ENCODE measurements at regions not wholly inside any gene's neighbourhood (a gene's known extent, or its start where the extent isn't known, plus 50 kb on each side); places are given as distances from the start of the nearest gene placed in this dataset.

DNA sequence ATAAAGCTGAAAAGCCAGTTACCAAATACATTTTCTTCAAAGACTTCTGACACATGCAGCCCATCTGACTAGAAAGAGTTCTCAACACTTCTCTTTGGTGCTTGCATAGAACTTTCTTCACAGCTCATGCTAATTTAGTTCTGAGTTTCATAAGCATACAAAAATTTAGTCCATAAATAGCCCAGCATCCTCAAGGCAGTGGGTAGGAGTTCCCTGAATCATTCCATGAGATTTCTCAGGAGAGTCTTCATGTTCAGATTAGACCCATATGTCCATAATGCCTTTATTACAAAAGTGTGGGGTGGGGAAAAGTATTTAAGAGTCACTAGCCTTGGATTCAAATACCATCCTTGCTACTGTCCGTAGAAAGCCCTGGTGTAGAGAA is 290.2 kb upstream of the RGMB start:
- DNase-seq (ENCODE audit: low spot score) = no peak
- H3K27me3 ChIP-seq (replicated peaks; ENCODE audit: insufficient read depth) = no peaks in the 10 kb centered on the region
- H3K4me1 ChIP-seq (replicated peaks) = no peaks in the 10 kb centered on the region
- H3K9me3 ChIP-seq = no peaks in the 10 kb centered on the region
- WGBS = 86% methylated on average over 1 of the region's 1 CpG
- H3K4me3 ChIP-seq = no peak overlapping the region
- intact Hi-C loops (cut with DNase I) = no loop called here
- no peak overlapping the region for H3K27ac ChIP-seq
- no peaks in the 10 kb centered on the region for H3K36me3 ChIP-seq
- TF ChIP-seq POLR2AphosphoS5 (IDR thresholded peaks at IDR 0.05) = no peak
- TF ChIP-seq POLR2A (IDR thresholded peaks at IDR 0.05) = no peak
- TF ChIP-seq, protein P1, sequence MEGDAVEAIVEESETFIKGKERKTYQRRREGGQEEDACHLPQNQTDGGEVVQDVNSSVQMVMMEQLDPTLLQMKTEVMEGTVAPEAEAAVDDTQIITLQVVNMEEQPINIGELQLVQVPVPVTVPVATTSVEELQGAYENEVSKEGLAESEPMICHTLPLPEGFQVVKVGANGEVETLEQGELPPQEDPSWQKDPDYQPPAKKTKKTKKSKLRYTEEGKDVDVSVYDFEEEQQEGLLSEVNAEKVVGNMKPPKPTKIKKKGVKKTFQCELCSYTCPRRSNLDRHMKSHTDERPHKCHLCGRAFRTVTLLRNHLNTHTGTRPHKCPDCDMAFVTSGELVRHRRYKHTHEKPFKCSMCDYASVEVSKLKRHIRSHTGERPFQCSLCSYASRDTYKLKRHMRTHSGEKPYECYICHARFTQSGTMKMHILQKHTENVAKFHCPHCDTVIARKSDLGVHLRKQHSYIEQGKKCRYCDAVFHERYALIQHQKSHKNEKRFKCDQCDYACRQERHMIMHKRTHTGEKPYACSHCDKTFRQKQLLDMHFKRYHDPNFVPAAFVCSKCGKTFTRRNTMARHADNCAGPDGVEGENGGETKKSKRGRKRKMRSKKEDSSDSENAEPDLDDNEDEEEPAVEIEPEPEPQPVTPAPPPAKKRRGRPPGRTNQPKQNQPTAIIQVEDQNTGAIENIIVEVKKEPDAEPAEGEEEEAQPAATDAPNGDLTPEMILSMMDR (IDR thresholded peaks at IDR 0.05) = no peak

DNA sequence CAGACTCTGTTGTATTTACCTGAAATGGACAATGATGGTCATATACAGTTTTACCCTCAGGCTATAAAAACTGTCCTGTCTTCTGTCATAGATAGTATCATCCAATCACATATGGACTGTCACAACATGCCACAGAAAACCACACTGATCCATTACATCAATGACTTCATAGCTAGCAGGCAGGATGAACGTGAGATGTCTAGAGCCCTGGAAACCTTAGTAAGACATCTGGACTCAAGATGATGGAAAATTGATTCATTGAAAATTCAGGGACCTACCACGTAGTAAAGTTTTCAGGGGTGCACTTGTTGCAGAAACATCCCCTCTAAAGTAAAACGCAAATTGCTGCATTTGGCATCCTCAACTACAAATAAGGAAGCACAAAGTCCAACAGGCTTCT is 284.4 kb upstream of the RGMB start:
- Histone ChIP-seq H3K4me3 (no peak overlapping the region), H3K36me3 (no peaks in the 10 kb centered on the region), H3K27ac (no peak overlapping the region), H3K4me1 (replicated peaks) (no peaks in the 10 kb centered on the region), H3K27me3 (replicated peaks; ENCODE audit: insufficient read depth) (no peaks in the 10 kb centered on the region), H3K9me3 (no peaks in the 10 kb centered on the region)
- TF ChIP-seq POLR2AphosphoS5 (IDR thresholded peaks at IDR 0.05) (no peak), POLR2A (IDR thresholded peaks at IDR 0.05) (no peak)
- TF ChIP-seq, protein P1 (IDR thresholded peaks at IDR 0.05) = no peak
- no peak for DNase-seq (ENCODE audit: low spot score)
- 95% methylated on average over 3 of the region's 3 CpGs for WGBS
- intact Hi-C loops (cut with DNase I) = no loop called here

DNA sequence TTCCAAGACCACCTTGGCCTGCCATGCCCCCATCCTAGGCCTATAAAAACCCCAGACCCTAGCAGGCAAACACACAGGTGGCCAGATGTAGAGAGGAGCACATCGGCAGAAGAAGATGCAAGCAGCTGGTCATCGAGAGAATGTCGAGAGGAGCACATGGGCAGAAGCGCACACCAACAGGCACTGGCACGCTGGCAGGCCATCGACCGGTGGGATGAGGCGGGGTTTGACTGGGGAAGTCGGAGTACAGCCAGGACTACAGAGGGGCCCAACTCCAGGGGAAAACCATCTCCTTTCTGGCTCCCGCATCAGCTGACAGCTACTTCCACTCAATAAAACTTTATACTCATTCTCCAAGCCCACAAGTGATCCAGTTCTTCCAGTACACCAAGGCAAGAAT is 283.1 kb upstream of the RGMB start:
- intact Hi-C loops (cut with DNase I) = no loop called here
- 85% methylated on average over 10 of the region's 10 CpGs for WGBS
- Histone ChIP-seq H3K27ac (no peak overlapping the region), H3K4me3 (no peak overlapping the region), H3K4me1 (replicated peaks) (no peaks in the 10 kb centered on the region), H3K9me3 (no peaks in the 10 kb centered on the region), H3K36me3 (no peaks in the 10 kb centered on the region), H3K27me3 (replicated peaks; ENCODE audit: insufficient read depth) (no peaks in the 10 kb centered on the region)
- DNase-seq (ENCODE audit: low spot score) = no peak
- no peak for TF ChIP-seq POLR2A (IDR thresholded peaks at IDR 0.05)
- TF ChIP-seq, protein P1 (IDR thresholded peaks at IDR 0.05) = no peak

DNA sequence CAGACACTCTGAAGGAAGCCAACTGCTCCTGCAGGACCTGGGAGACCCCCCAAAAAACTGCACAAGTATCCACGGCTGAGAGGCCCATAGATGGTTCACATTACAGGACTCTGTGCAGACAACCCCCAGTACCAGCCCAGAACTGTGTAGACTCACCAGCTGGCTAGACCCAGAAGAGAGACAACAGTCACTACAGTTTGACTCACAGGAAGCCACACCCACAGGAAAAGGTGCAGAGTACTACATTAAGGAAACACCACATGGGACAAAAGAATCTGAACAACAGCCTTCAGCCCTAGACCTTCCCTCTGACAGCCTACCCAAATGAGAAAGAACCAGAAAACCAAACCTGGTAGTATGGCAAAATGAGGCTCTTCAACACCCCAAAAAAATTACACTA is 281.2 kb upstream of the RGMB start:
- no peak for TF ChIP-seq POLR2AphosphoS5 (IDR thresholded peaks at IDR 0.05)
- no peak for TF ChIP-seq POLR2A (IDR thresholded peaks at IDR 0.05)
- TF ChIP-seq, protein P1 (IDR thresholded peaks at IDR 0.05) = no peak
- intact Hi-C loops (cut with DNase I) = no loop called here
- H3K27ac ChIP-seq = no peak overlapping the region
- no peaks in the 10 kb centered on the region for H3K4me1 ChIP-seq (replicated peaks)
- 92% methylated on average over 1 of the region's 1 CpG for WGBS
- H3K4me3 ChIP-seq = no peak overlapping the region
- no peaks in the 10 kb centered on the region for H3K27me3 ChIP-seq (replicated peaks; ENCODE audit: insufficient read depth)
- no peak for DNase-seq (ENCODE audit: low spot score)
- H3K36me3 ChIP-seq = no peaks in the 10 kb centered on the region
- H3K9me3 ChIP-seq = no peaks in the 10 kb centered on the region

DNA sequence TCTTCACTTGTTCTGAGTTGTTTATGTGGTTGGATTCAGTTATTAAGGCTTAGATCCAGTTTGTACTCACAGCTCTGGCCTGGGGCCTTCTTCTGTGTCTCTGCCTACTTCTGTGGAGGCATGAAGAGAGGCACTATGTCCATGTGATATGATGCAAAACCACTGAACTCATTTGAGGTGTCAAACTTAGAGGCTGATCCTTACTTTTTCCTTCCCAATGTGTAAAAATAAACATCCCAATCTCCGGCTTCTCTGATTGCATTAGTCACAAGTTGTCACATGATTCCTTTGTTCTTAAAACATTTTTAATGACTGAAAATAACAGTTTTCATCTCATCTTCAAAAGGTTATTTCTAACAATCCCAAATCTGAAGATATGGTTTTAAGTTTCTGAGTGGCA is 276.0 kb upstream of the RGMB start:
- TF ChIP-seq POLR2A (IDR thresholded peaks at IDR 0.05) = no peak
- TF ChIP-seq POLR2AphosphoS5 (IDR thresholded peaks at IDR 0.05) = no peak
- TF ChIP-seq, protein P1 (IDR thresholded peaks at IDR 0.05) = no peak
- Histone ChIP-seq H3K27me3 (replicated peaks; ENCODE audit: insufficient read depth) (no peaks in the 10 kb centered on the region), H3K9me3 (no peaks in the 10 kb centered on the region), H3K4me1 (replicated peaks) (no peaks in the 10 kb centered on the region), H3K36me3 (no peaks in the 10 kb centered on the region), H3K4me3 (no peak overlapping the region), H3K27ac (no peak overlapping the region)
- 11% methylated on average over 1 of the region's 1 CpG for WGBS
- DNase-seq (ENCODE audit: low spot score) = no peak
- intact Hi-C loops (cut with DNase I) = no loop called here
